ENCODE measurements at regions not wholly inside any gene's neighbourhood (a gene's known extent, or its start where the extent isn't known, plus 50 kb on each side); places are given as distances from the start of the nearest gene placed in this dataset.
"Not testable (repeated sequence)": the region's sequence is repeated elsewhere in the genome, so short reads cannot be mapped to it uniquely, and the experiment has no call there.

- no peak for DNase-seq (ENCODE audit: low read depth)
These were observed 312.5 kb downstream of the SHQ1 start for GRCh38 chr3:72535772-72536171.

- no peak for DNase-seq (ENCODE audit: low read depth)
These were observed 314.4 kb downstream of the SHQ1 start for GRCh38 chr3:72533591-72534473.

DNA sequence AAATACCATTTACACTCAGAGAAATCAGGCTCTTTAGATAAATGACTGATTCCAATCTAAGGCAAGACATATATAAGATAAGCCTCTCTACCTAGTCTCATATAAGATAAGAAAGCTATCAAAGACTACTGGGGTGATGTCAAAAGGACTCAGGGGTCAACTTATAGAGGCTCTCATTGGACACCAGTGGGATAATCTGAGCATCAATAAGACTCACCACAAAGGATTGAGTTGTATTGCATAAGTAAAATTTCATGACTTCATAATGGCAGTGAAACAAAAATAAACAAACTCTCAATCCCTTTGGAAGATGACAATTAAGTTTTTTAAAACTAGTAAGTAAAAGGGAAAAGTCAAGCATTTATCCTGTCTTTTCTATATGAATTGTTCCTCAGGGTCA is 317.8 kb downstream of the SHQ1 start:
- DNase-seq (ENCODE audit: low read depth), result no peak

- DNase-seq (ENCODE audit: low read depth), result no peak
These were observed 319.2 kb downstream of the SHQ1 start for GRCh38 chr3:72529081-72529480.

GRCh38 chr3:72523429-72524151 is 324.7 kb downstream of the SHQ1 start:
- DNase-seq (ENCODE audit: low read depth), result no peak

- no peak for DNase-seq (ENCODE audit: low read depth)
These were observed 327.4 kb downstream of the SHQ1 start for GRCh38 chr3:72520690-72521308.

DNA sequence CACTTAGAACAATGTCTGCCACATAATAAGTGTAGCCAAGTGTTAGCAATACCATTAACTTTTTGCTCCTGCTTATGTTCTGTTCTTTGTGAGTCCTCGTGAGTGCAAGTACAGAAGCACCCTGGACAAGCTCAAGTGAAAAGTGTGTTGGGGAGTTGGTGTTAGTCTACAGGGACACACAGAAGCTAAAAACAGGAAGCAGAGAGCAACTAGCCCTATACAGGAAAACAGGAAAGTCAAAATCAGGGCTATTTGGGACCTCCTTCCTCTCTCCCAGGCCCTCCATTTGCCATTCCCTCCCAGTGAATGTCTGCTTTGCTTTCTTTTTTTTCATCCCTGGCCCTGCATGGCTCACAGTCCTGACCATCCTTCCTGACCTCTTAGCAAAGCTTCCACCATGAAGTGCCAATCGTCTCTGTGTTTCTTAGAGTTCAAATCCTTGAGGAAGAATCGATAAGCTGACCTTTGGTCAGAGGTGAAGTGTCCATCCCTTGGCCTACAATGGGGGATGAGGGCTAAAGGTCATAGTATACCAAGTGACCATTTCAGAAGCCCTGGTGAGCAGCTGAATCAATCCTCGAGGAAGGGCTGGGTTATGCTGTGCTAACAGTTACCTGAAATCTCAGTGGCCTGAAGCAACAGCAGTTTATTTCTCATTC is 328.2 kb downstream of the SHQ1 start:
- no peak for DNase-seq (ENCODE audit: low read depth)

DNA sequence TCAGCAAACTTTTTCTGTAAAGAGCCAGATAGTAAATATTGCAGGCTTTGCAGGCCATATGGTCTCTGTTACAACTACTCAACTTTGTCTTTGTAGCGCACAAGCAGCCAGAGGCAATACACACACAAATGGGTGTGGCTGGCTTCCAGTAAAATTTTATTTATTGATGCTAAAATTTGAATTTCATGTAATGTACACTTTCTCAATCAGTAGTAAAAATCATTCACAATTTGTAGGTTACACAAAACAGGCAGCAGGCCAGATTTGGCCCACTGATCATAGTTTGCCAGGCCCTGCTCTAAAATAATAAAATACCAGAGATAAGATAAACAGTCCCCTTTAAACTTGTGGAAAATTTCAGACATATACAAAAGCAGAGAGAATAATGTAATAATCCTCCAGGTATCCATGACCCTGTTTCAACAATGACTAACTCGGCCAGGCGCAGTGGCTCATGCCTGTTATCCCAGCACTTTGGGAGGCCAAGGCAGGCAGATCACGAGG is 330.3 kb downstream of the SHQ1 start:
- no peak for DNase-seq (ENCODE audit: low read depth)

- DNase-seq (ENCODE audit: low read depth), result no peak
These were observed 330.9 kb downstream of the SHQ1 start for GRCh38 chr3:72517336-72517735.

DNA sequence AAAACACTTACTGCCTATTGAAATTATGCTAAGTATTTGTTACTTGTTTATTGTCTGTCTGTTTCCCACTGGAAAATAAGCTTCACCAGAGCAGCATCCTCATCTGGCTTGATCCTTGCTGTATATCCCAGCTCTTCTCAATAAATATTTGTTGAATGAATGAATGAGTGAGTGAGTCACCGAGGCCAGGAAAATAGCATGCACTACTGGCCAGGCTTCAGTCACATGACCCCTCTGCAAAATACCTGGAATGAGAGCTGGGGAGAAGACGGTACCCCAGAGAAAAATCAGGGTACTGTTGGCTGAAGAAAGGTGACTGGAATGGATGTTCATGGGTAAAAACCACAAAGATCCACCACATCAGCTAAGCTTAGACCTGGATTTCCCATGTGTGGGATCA is 331.9 kb downstream of the SHQ1 start:
- DNase-seq (ENCODE audit: low read depth), result no peak

- no peak for DNase-seq (ENCODE audit: low read depth)
These were observed 332.3 kb downstream of the SHQ1 start for GRCh38 chr3:72515941-72516340.

DNA sequence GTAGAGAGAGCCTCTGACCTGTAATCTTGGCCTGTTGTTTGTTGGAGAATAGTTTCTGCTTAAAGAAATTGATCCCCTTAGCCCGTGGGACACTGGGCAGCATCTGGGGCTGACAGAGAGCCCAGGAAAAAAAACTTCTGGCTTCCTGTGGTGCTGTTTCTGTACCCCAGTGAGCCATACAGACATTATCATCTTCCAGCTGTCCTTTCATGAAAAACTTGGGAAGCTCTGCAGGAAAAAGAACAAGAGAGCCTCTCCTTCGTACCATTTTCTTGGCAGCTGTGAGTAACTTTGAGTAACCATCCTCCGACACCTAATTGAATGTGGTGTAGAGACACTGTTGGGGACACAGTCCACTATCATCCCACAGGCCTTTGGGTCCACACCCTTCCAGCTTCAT is 333.0 kb downstream of the SHQ1 start:
- no peak for DNase-seq (ENCODE audit: low read depth)

GRCh38 chr3:72510247-72510646 is 338.0 kb downstream of the SHQ1 start:
- DNase-seq (ENCODE audit: low read depth), result no peak

DNA sequence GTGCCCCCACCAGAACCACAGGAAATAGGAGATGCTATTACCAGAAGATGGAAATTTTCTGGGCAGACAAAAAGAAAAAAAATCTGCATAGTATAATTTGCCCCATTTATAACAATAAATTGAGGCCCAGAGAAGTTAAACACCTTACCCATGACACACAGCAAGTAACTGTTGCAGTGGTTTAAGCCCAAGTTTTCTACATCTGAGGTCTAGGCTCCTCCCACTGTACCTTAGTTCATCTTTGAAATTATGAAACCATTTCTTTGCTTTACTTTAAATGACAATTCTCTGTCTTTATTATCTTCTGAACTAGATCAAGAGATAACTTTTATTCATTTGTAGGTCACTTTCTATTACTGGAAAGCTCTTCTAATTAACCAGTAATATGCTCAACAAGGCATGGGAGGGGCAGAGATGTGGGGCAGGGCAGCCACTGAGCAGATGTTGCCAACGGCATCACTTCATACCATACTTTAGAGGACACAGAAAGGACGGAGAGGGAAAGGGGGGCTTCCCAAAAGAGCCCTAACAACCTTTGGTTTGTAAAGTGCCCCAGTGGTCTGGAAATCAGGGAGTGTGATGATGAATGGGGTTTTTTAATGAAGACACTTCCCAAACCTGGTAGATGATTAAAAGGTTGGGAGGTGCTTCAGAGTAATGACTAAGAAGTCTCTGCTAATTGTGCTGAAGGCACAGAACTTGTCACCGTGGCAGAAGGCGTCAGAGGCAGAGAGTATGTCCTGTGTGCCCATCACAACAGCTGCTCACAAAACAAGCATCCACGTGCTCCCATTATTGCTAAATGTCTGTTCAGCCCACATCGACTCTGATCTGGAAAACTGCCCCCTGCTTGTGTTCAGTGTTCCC is 342.5 kb downstream of the SHQ1 start:
- DNase-seq (ENCODE audit: low read depth), result no peak

- DNase-seq (ENCODE audit: low read depth), result not testable (repeated sequence)
These were observed 350.7 kb downstream of the SHQ1 start for GRCh38 chr3:72497501-72497900.

GRCh38 chr3:72496051-72496670 is 352.1 kb downstream of the SHQ1 start:
- DNase-seq (ENCODE audit: low read depth), result no peak

DNA sequence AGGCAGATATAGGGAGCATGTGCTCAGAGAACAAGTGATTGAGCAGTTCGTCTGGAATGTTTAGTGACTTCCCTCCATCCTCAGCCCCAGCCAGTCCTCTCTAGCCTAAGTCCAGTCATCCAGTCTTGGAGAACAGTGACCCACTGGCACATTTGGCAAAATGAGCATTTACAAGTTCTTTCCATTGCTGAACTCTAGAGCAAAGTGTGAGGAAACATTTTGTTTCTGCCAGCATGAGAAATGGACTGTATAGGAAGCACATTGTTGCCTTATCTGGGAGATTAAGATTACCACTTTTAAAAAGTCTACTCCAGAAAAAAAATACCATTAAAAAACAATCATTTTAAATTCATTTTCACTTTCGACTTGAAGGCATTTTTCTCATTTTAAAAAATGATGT is 353.6 kb downstream of the SHQ1 start:
- DNase-seq (ENCODE audit: low read depth), result no peak

- no peak for DNase-seq (ENCODE audit: low read depth)
These were observed 354.1 kb downstream of the SHQ1 start for GRCh38 chr3:72494130-72494529.

- peak; percentile 97 for DNase-seq (ENCODE audit: low read depth)
These were observed 356.0 kb downstream of the SHQ1 start for GRCh38 chr3:72492240-72492639.

- DNase-seq (ENCODE audit: low read depth), result no peak
These were observed 357.4 kb downstream of the SHQ1 start for GRCh38 chr3:72490688-72491435.
